HepG2 (cell line): ENCODE measurements at regions not wholly inside any gene's neighbourhood (a gene's known extent, or its start where the extent isn't known, plus 50 kb on each side); places are given as distances from the start of the nearest gene placed in this dataset.

Source experiments
- ATAC-seq: fragments of 200-7000 bp; cut with Tn5 transposase; 3 replicates; pipeline ENCODE4 v1.9.1; 2020; ENCODE audit warnings: mild to moderate bottlenecking, moderate library complexity
- BruUV-seq: library from RNA; stranded (reverse); fragments of 400-500 nt; replicated peaks from 2 replicates; lab custom pipeline; 2021; lab: Mats Ljungman, UMichigan
- CTCF ChIA-PET: fragments of 300-600 bp; formaldehyde crosslinking; extraction: SDS; loops from one replicate; lab custom pipeline; 2021; ENCODE audit warnings: low total read pairs, inconsistent platforms, low intra/inter-chr PET ratio; lab: Yijun Ruan, JAX
- POLR2A ChIA-PET: fragments of 350-600 bp; sonication (Branson Sonifier 250); formaldehyde crosslinking; loops from one replicate; lab custom pipeline; 2020; ENCODE audit warnings: antibody characterized with exemption, inconsistent platforms; lab: Yijun Ruan, JAX
- DNase-seq: peaks from one replicate; pipeline ENCODE4 v3.0.0-alpha.2; 2015; ENCODE audit warnings: low spot score
- FAIRE-seq: peaks from 3 replicates; lab custom pipeline; 2011; peaks lifted over from hg19 to GRCh38; lab: Jason Lieb, UNC
- H2AFZ ChIP-seq: one replicate; pipeline ENCODE4 v1.6.1; 2011; ENCODE audit warnings: low read length, inconsistent platforms
- H3K27ac ChIP-seq: fragments of 300-600 bp; 3 replicates; pipeline ENCODE4 v1.8.0; 2011; ENCODE audit warnings: mixed run types, mild to moderate bottlenecking, mixed read lengths, low read length, inconsistent platforms; ENCODE audit not compliant: insufficient read depth; ENCODE audit errors: extremely low read length
- H3K27me3 ChIP-seq, 2 experiments: fragments of 200-600 bp in 1 of 2; 2 replicates in 1 of 2; 3 replicates in 1 of 2; pipeline versions ENCODE4 v1.6.0 to v1.8.0; 2011; ENCODE audit warnings: low read length in 2 of 2, mild to moderate bottlenecking in 2 of 2, moderate library complexity in 2 of 2, inconsistent platforms in 1 of 2; ENCODE audit not compliant: insufficient read depth in 2 of 2, control insufficient read depth in 1 of 2
- H3K36me3 ChIP-seq, 2 experiments: fragments of 200-600 bp in 1 of 2; replicated peaks in 1 of 2; 2 replicates in 1 of 2; 3 replicates in 1 of 2; pipeline versions ENCODE4 v1.5.1 to v1.8.0; 2011; ENCODE audit warnings: low read length in 2 of 2, inconsistent platforms in 1 of 2; ENCODE audit not compliant: insufficient read depth in 2 of 2, control insufficient read depth in 1 of 2
- H3K4me1 ChIP-seq: 2 replicates; pipeline ENCODE4 v1.5.1; 2012; ENCODE audit warnings: low read length, inconsistent platforms; ENCODE audit not compliant: insufficient read depth
- H3K4me2 ChIP-seq: 2 replicates; pipeline ENCODE4 v1.6.0; 2011; ENCODE audit warnings: low read depth, low read length, inconsistent platforms
- H3K4me3 ChIP-seq, 3 experiments: fragments of 200-600 bp in 1 of 3; sonication (generic), shearing (Covaris generic) in 1 of 3; replicated peaks in 1 of 3; 2 replicates each; pipeline ENCODE4 v1.5.1; 2011 to 2016; ENCODE audit warnings: low read length in 3 of 3, inconsistent platforms in 2 of 3, low read depth in 2 of 3, mild to moderate bottlenecking in 2 of 3, control low read depth in 1 of 3, mixed read lengths in 1 of 3; ENCODE audit not compliant: insufficient read depth in 1 of 3
- H3K79me2 ChIP-seq: one replicate; pipeline ENCODE4 v1.6.1; 2011; ENCODE audit warnings: low read length, inconsistent platforms; ENCODE audit not compliant: insufficient read depth
- H3K9ac ChIP-seq: 2 replicates; pipeline ENCODE4 v1.6.0; 2011; ENCODE audit warnings: mild to moderate bottlenecking, low read depth, low read length, inconsistent platforms; ENCODE audit not compliant: insufficient read depth
- H3K9me3 ChIP-seq: 2 replicates; pipeline ENCODE4 v1.5.1; 2012; ENCODE audit warnings: mild to moderate bottlenecking, low read length
- H4K20me1 ChIP-seq: 2 replicates; pipeline ENCODE4 v1.6.0; 2011; ENCODE audit warnings: inconsistent platforms, mild to moderate bottlenecking, low read length, moderate library complexity; ENCODE audit not compliant: insufficient read depth
- FLYWCH1 ChIP-seq: sonication (generic); formaldehyde crosslinking; IDR thresholded peaks from 2 replicates; pipeline ENCODE4 v1.8.1; 2023; ENCODE audit warnings: mild to moderate bottlenecking, missing genetic modification reagents
- KLF13 ChIP-seq: sonication (generic); formaldehyde crosslinking; IDR thresholded peaks from 2 replicates; pipeline ENCODE4 v1.4.0; 2020; ENCODE audit warnings: mild to moderate bottlenecking, missing genetic modification reagents
- MAFF ChIP-seq: IDR thresholded peaks from 2 replicates; pipeline ENCODE4 v1.6.1; 2011; ENCODE audit warnings: low read depth, low read length, improper control_type of control experiment
- NFE2L2 ChIP-seq: fragments of 150-350 bp; IDR thresholded peaks from 2 replicates; pipeline ENCODE4 v1.6.1; 2014; ENCODE audit warnings: low read length
- POGZ ChIP-seq: sonication (generic); formaldehyde crosslinking; IDR thresholded peaks from 2 replicates; pipeline ENCODE4 v1.4.0; 2020; ENCODE audit warnings: mild to moderate bottlenecking, missing genetic modification reagents
- POLR2G ChIP-seq: fragments of 200-400 bp; formaldehyde crosslinking; IDR thresholded peaks from 2 replicates; pipeline ENCODE4 v1.6.1; 2018; ENCODE audit warnings: mild to moderate bottlenecking, low read depth, low read length, moderate library complexity
- RBFOX2 ChIP-seq: fragments of 200-400 bp; formaldehyde crosslinking; IDR thresholded peaks from 2 replicates; pipeline ENCODE4 v1.6.1; 2017; ENCODE audit warnings: low read depth, mild to moderate bottlenecking, low read length
- RELA ChIP-seq: sonication (generic); formaldehyde crosslinking; IDR thresholded peaks from 2 replicates; pipeline ENCODE4 v1.4.0; 2020; ENCODE audit warnings: missing genetic modification reagents
- SMYD3 ChIP-seq: sonication (generic); formaldehyde crosslinking; IDR thresholded peaks from 2 replicates; pipeline ENCODE4 v1.8.1; 2023; ENCODE audit warnings: mild to moderate bottlenecking, missing genetic modification reagents
- TOPORS ChIP-seq: sonication (generic); formaldehyde crosslinking; IDR thresholded peaks from 2 replicates; pipeline ENCODE4 v1.8.0; 2023; ENCODE audit warnings: mild to moderate bottlenecking, missing genetic modification reagents
- ZNF570 ChIP-seq: sonication (generic); formaldehyde crosslinking; IDR thresholded peaks from 2 replicates; pipeline ENCODE4 v1.4.0; 2020; ENCODE audit warnings: mild to moderate bottlenecking, missing genetic modification reagents, borderline replicate concordance
- ZNF629 ChIP-seq: sonication (generic); formaldehyde crosslinking; conservative IDR thresholded peaks from 2 replicates; pipeline ENCODE4 v1.5.0; 2020; ENCODE audit warnings: missing genetic modification reagents
- WGBS: methylation state at CpG from one replicate; pipeline ENCODE4 v1.1.6; 2017; ENCODE audit warnings: low lambda C conversion rate; 5-methylcytosine and 5-hydroxymethylcytosine counted together
- in situ Hi-C: cut with HindIII; loops from 2 replicates; pipeline ENCODE4 v1.10.0; 2017; ENCODE audit warnings: low pct_unique_long_range_greater_than_20kb; ENCODE audit not compliant: extremely low pct_ligation_motif_present
- intact Hi-C: fragments of 100-400 bp; cut with micrococcal nuclease; formaldehyde crosslinking; loops from one replicate; pipeline ENCODE4 v1.10.0; 2022; ENCODE audit not compliant: unreplicated experiment
- TF ChIP-seq, protein P1 (sequence below): sonication (generic); formaldehyde crosslinking; IDR thresholded peaks from 2 replicates; pipeline ENCODE4 v1.4.0; 2020; ENCODE audit warnings: mild to moderate bottlenecking, missing genetic modification reagents
- TF ChIP-seq, protein P2 (sequence below), 2 experiments: sonication (generic) in 1 of 2; formaldehyde crosslinking in 1 of 2; IDR thresholded peaks; 2 replicates each; pipeline versions ENCODE4 v1.4.0 to v1.6.1; 2018 to 2020; ENCODE audit warnings: missing genetic modification reagents in 2 of 2, borderline replicate concordance in 1 of 2, low read depth in 1 of 2, mild to moderate bottlenecking in 1 of 2, missing biosample characterization in 1 of 2
- TF ChIP-seq, protein P3 (sequence below): sonication (generic); formaldehyde crosslinking; IDR thresholded peaks from 2 replicates; pipeline ENCODE4 v1.4.0; 2020; ENCODE audit warnings: missing genetic modification reagents, borderline replicate concordance
- TF ChIP-seq, protein P4 (sequence below): sonication (generic); formaldehyde crosslinking; IDR thresholded peaks from 2 replicates; pipeline ENCODE4 v1.4.0; 2020; ENCODE audit warnings: missing genetic modification reagents, borderline replicate concordance

DNA sequence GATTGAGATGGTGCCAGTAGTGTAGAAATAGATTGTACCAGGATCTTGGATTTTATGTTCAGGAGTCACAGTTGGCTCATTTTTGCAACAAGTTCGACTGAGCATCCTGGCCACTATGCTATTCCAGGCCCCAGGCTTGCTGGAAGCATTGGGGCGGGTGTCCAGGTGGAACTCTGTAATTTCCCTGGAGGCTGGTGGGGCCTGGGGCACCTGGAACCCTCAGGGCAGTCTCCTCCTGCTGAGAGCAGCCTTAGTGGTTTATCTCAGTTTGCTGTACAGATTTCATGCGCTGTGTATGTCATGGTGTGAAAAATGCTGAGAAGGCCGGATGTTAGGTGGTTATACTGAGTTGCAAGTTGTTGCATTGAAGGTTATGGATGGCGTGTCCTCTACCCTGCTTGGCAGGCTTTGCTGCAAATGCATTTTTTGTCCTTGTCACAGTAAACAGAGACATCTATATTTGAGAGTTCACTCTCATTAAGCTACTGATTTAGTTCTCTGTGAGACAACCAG, 135.1 kb upstream of the MYLIP start:
- Histone ChIP-seq H3K9ac (no peak overlapping the region), H3K27ac (no peak overlapping the region), H3K4me2 (no peak overlapping the region), H3K27me3 (peaks cover 1 to 13% of the 10 kb centered on the region in 2 experiments; a peak in 4 of 5 replicates), H4K20me1 (no peaks in the 10 kb centered on the region), H3K36me3 (no peaks in the 10 kb centered on the region), H3K4me1 (no peaks in the 10 kb centered on the region), H3K4me3 (no peak overlapping the region), H3K9me3 (no peaks in the 10 kb centered on the region), H2AFZ (no peak overlapping the region), H3K79me2 (no peaks in the 10 kb centered on the region)
- no peak for DNase-seq
- intact Hi-C loops (no loop called here), in situ Hi-C loops (no loop called here)
- CTCF ChIA-PET, result no interaction called here
- no peak for ATAC-seq
- FAIRE-seq, result no peak
- POLR2A ChIA-PET, result no interaction called here
- no TSS peak for BruUV-seq
- WGBS, result 2% methylated on average over 5 of the region's 5 CpGs
- TF ChIP-seq POGZ (CRISPR knock-in tag), result no peak
- TF ChIP-seq ZNF570 (CRISPR knock-in tag), result no peak
- TF ChIP-seq RBFOX2, result no peak
- no peak for TF ChIP-seq SMYD3
- no peak for TF ChIP-seq FLYWCH1
- TF ChIP-seq, protein P1, sequence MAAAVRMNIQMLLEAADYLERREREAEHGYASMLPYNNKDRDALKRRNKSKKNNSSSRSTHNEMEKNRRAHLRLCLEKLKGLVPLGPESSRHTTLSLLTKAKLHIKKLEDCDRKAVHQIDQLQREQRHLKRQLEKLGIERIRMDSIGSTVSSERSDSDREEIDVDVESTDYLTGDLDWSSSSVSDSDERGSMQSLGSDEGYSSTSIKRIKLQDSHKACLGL (CRISPR knock-in tag), result no peak
- TF ChIP-seq, protein P2, sequence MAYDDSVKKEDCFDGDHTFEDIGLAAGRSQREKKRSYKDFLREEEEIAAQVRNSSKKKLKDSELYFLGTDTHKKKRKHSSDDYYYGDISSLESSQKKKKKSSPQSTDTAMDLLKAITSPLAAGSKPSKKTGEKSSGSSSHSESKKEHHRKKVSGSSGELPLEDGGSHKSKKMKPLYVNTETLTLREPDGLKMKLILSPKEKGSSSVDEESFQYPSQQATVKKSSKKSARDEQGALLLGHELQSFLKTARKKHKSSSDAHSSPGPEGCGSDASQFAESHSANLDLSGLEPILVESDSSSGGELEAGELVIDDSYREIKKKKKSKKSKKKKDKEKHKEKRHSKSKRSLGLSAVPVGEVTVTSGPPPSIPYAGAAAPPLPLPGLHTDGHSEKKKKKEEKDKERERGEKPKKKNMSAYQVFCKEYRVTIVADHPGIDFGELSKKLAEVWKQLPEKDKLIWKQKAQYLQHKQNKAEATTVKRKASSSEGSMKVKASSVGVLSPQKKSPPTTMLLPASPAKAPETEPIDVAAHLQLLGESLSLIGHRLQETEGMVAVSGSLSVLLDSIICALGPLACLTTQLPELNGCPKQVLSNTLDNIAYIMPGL (CRISPR knock-in tag; IDR thresholded peaks at IDR 0.05; ENCODE audit: borderline replicate concordance in 1 of 2, low read depth in 1 of 2), result no peak
- TF ChIP-seq NFE2L2, result no peak
- TF ChIP-seq, protein P3, sequence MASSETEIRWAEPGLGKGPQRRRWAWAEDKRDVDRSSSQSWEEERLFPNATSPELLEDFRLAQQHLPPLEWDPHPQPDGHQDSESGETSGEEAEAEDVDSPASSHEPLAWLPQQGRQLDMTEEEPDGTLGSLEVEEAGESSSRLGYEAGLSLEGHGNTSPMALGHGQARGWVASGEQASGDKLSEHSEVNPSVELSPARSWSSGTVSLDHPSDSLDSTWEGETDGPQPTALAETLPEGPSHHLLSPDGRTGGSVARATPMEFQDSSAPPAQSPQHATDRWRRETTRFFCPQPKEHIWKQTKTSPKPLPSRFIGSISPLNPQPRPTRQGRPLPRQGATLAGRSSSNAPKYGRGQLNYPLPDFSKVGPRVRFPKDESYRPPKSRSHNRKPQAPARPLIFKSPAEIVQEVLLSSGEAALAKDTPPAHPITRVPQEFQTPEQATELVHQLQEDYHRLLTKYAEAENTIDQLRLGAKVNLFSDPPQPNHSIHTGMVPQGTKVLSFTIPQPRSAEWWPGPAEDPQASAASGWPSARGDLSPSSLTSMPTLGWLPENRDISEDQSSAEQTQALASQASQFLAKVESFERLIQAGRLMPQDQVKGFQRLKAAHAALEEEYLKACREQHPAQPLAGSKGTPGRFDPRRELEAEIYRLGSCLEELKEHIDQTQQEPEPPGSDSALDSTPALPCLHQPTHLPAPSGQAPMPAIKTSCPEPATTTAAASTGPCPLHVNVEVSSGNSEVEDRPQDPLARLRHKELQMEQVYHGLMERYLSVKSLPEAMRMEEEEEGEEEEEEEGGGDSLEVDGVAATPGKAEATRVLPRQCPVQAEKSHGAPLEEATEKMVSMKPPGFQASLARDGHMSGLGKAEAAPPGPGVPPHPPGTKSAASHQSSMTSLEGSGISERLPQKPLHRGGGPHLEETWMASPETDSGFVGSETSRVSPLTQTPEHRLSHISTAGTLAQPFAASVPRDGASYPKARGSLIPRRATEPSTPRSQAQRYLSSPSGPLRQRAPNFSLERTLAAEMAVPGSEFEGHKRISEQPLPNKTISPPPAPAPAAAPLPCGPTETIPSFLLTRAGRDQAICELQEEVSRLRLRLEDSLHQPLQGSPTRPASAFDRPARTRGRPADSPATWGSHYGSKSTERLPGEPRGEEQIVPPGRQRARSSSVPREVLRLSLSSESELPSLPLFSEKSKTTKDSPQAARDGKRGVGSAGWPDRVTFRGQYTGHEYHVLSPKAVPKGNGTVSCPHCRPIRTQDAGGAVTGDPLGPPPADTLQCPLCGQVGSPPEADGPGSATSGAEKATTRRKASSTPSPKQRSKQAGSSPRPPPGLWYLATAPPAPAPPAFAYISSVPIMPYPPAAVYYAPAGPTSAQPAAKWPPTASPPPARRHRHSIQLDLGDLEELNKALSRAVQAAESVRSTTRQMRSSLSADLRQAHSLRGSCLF (CRISPR knock-in tag), result no peak
- TF ChIP-seq ZNF629, result no peak
- TF ChIP-seq RELA (CRISPR knock-in tag), result no peak
- TF ChIP-seq POLR2G, result no peak
- TF ChIP-seq MAFF, result no peak
- no peak for TF ChIP-seq TOPORS (CRISPR knock-in tag)
- TF ChIP-seq, protein P4, sequence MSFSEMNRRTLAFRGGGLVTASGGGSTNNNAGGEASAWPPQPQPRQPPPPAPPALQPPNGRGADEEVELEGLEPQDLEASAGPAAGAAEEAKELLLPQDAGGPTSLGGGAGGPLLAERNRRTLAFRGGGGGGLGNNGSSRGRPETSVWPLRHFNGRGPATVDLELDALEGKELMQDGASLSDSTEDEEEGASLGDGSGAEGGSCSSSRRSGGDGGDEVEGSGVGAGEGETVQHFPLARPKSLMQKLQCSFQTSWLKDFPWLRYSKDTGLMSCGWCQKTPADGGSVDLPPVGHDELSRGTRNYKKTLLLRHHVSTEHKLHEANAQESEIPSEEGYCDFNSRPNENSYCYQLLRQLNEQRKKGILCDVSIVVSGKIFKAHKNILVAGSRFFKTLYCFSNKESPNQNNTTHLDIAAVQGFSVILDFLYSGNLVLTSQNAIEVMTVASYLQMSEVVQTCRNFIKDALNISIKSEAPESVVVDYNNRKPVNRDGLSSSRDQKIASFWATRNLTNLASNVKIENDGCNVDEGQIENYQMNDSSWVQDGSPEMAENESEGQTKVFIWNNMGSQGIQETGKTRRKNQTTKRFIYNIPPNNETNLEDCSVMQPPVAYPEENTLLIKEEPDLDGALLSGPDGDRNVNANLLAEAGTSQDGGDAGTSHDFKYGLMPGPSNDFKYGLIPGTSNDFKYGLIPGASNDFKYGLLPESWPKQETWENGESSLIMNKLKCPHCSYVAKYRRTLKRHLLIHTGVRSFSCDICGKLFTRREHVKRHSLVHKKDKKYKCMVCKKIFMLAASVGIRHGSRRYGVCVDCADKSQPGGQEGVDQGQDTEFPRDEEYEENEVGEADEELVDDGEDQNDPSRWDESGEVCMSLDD (CRISPR knock-in tag), result no peak
- TF ChIP-seq KLF13 (CRISPR knock-in tag), result no peak
